GM18858 (cell line): ENCODE measurements at regions not wholly inside any gene's neighbourhood (a gene's known extent, or its start where the extent isn't known, plus 50 kb on each side); places are given as distances from the start of the nearest gene placed in this dataset.

Experiments
- ATAC-seq: cut with Tn5 transposase; IDR thresholded peaks from one replicate; pipeline ENCODE4 v1.9.1; 2021; ENCODE audit not compliant: unreplicated experiment

DNA sequence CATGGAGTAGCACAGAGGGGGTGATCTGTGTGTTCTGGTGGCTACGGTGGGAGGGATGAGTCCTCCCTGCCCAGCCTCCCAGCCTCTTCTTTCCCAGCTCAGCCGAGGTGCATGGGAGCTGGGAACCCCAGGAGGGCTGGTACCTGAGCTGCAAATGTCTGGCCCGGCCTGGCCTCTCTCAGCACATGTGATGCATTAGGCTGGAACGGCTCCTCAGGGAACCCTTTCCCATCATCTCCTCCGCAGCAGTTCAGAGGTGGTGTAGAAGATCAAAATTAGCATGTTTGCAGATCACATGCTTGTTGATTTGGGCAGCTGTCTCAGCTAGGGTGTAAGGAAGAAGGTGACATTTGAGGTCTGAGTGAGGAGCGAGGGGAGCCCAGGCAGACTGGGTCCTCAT lies 126.6 kb downstream of the EMX2 start:
- no peak for ATAC-seq

DNA sequence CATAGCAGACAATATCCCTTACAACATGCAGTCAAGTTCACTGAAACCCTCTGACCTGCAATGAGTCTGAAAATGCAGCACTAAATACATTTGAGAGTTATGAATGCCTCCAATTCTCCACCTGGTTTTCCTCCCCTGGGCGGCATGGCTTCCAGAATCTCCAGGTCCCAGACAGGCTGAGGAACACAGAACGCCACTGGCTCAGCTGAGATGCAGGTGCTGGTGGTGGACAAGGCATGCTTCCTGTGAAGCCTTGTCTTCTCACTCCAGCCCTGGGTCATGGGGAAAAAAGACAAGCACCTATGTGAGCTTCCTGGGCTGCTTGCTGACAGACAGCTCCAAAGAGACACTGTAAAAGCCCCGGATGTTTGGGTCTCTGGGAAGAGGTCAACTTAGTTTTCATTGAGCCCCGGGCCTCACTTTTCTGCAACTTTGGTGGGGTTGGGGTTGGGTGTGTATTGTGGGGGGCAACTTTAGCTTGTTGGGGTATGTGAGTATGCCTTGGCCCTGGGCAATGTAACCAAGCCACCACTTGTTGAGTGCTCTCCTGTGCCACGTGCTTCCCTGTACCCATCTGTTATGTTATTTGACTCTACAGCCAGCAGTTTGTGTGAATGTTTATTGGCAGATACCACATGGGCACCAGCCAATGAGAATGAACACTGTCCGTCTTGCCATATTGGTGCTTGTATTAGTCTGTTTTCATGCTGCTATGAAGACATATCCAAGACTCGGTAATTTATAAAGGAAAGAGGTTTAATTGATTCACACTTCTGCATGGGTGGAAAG lies 127.8 kb downstream of the EMX2 start:
- ATAC-seq: no peak

DNA sequence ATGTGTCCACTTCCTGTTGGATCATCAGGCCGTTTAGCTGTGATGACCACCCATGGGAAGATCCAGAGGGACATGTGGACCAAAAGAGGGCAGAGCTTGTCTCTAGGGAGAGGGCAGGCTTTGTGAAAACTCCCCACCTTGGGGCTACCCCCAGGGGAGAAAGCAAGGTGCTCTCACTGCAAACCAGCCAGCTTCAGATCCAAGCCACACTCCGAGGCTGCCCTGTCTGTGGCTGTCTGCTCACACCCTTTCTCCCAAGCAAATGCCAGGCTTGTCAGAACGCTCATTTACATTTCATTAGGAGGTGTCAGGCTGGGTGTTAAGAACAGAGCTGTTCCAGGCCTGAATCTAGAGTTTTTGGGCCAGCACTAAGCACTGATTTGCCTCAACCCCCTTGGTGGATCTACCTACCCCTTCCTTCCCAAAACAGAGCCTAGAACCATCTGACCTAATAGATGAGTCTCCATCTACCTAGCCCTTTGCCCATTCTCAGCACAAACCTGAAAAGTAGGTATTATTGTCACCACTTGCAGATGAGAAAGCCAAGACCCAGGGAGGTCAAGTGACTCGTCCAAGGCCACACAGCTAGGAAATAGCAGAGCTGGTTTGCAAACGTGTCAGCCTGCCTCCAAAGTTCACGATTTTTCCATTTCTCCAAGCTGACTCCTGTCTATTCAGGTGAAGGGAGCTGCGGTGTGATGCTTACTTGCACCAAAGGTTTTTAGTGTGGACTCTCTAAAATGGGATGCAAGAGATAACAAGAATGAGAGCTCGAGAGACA lies 130.9 kb downstream of the EMX2 start:
- no peak for ATAC-seq

DNA sequence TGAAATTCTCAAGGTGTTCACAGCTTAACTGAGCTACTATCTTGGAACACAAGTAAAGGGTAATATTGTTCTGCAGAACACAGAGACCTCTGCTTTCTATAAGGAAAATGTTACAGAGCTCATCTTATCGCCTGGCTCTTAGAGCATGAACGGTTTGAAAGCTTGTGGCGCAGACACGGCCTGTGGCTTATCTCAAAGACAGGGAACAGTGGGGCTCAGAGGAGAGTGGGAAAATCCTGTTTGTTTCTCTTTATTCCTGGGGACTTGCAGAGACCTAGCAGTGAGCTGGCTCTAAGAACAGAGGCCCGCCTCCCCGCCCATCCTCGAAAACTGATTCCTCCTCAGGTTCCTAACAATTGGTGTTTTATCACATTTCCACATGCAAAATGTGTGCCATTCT lies 131.7 kb downstream of the EMX2 start:
- no peak for ATAC-seq

DNA sequence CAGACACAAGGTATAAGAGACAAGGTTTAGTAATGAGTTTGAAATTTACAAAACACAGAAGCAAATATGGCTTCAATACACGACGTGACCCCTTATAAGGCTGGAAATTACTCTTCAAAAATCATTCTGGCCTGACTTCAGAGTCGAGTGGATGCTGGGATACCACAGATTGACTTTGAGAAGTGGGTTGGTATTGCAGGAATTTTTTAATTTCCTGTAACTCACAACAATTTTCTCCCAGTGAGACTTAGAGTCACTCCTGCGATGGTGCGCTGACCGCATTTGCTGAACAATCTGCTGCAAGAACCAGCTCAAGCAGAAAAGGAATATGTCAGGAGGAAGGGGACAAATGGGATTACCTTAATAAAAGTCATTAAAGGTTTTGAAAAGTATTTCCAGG lies 132.1 kb downstream of the EMX2 start:
- no peak for ATAC-seq

- ATAC-seq: no peak
Measured at GRCh38 chr10:117675514-117676055, 133.0 kb downstream of the EMX2 start.

GRCh38 chr10:117677239-117677638 lies 134.7 kb downstream of the EMX2 start:
- no peak for ATAC-seq

GRCh38 chr10:117677890-117678500 lies 135.4 kb downstream of the EMX2 start:
- ATAC-seq: no peak

DNA sequence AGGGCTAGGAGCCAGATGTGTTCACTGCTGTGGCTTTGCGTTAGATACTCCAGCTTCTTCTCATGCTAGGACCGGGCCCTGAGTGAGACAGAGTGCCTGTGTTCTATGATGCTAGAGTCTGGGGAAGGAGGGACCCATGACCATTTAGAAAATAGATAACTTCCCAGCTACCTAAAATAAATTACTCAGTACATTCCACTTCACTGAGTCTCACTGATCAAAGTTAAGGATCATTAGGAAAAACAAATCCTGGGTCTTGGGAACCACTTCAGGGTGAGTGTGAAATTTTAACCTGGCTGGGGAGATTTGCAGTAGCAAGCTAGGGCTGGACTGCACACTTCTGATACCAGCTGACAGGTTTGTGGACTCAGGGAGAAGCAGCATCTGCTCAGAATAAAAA lies 138.1 kb downstream of the EMX2 start:
- ATAC-seq: no peak

DNA sequence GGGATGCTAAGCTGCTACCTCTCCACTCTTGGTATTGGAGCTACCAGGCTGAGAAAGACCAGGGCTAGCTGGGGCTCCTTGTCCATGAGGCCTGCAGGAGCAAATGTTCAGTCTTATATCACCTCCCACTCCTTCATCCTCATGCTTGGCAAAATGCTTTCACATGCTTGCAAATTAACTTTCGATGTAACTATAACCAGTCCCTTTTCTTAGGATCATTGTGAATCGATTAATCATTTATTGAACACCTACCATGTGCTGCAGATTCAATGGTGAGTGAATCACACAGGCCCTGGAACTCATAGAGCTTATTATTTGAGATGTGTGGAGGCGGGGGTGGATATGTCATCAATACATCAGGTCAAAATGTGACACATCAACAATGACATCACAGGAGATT lies 138.6 kb downstream of the EMX2 start:
- no peak for ATAC-seq

- ATAC-seq: no peak
Measured at GRCh38 chr10:117684046-117684610, 141.6 kb downstream of the EMX2 start.

GRCh38 chr10:117684672-117685211 lies 142.2 kb downstream of the EMX2 start:
- ATAC-seq: no peak

- no peak for ATAC-seq
Measured at GRCh38 chr10:117685431-117685830, 142.9 kb downstream of the EMX2 start.

DNA sequence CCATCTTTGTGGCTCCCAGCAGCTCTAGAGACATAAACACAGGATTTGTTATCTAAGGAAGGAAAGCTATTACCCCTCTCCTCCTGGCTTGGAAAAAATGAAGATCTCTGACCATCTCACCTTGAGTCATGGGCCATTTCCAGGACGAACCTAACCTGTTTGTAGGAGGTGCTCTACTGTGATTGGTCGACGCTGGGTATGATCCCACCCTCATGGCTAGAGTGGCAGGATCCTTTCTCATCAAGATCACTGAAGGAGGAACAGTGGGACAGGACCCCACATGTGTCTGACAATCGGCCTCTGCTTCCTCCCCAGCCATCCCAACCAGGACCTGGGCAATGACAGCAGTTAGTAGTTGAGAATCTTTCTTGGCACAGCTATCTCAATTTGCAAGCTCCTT lies 144.1 kb downstream of the EMX2 start:
- no peak for ATAC-seq

- no peak for ATAC-seq
Measured at GRCh38 chr10:117688358-117688757, 145.8 kb downstream of the EMX2 start.

DNA sequence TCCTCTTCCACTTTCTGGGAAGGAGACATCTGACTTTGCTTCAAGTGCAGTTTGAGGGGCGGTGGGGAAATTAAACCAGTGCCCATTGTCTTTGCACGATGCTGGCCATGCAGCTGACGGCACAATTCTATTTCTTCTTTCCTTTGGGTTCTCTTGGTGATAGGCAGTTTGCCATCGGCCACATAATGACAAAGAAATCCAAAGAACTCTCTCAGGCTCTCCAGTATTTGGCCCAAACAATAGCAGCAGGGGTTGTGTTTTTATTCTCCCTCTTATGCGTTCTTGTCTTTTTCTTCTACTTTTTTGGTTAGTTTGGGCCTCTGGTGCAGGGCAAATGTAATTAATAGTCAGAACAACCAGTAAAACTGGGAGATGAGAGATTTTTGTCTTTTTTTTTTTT lies 147.0 kb downstream of the EMX2 start:
- no peak for ATAC-seq

DNA sequence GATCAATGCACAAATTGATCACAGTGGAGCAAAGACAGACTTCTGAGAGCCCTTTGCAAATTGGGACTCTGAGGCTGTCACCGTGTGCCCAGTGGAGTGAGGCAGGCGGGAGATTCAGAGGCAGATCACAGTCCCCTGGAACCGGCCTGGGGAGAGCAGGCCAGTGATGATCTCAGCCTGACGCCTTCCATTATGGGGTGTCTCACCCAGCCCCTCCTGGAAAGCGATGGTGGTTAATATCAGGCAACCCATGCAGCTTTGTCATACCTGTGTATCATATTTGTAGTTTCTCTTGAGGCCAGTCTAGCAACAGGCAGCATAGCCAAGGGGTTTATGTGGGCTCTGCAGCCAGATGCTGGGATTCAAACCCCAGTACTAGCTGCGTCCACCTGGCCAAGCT lies 147.8 kb downstream of the EMX2 start:
- no peak for ATAC-seq

GRCh38 chr10:117694190-117694589 lies 151.6 kb downstream of the EMX2 start:
- no peak for ATAC-seq

DNA sequence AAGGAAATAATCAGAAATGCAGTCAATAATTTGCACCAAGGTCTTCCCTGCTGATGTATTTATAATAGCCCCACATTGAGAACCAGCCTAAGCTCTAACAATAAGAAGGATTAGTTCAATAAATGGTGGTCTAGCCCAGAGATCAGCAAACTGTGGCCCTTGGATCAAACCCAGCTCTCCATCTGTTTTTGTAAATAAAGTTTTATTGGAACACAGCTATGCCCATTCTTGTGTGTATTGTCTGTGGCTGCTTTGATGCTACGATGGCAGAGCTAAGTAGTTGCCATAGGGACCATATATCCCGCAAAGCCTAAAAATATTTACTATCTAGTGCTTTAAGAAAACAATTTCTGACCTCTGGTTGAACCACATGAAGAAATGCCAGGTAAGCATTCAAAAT lies 154.9 kb downstream of the EMX2 start:
- no peak for ATAC-seq

DNA sequence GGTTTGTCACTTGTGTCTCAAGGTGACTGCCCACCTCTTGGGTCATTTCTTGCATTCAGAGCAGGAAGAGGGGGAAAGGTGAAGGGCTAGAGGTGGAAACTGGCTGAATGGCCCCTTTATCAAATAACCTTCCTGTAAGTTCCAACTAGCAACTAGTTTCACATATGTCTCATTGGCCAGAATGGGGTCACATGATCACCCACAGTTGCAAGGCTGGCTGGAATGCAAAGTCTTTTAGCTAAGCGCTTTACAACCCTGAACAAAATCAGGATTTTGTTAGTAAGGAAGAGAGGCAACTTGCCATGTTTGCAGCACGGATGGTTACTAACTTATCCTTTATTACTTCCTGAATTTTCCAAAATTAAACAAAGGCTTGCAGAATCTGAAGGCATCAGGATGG lies 156.3 kb downstream of the EMX2 start:
- no peak for ATAC-seq

DNA sequence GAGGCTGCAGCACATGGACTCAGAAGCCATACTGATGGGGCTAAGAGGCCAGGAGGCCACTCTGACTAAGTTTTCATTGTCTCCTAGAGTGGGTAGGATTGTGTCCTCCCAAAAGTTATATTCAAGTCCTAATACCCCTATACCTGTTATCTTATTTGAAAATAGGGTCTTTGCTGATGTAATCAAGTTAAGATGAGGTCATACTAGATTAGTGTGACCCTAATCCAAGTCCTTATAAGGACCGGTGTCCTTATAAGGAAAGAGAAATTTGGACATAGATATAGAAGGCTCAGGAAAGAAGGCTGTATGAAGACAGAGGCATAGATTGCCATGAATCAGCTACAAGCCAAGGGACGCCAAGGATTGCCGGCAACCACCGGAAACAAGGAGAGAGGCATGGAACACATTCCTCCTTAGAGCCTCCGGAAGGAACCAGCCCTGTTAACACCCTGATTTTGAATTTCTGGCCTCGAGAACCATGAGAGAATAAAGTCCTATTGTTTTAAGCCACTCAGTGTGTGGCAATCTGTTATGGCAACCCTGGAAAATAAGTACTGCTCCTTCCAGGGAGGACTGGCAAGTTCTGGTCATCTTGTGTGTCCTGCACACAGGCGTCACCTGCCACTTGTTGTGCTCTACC lies 157.0 kb downstream of the EMX2 start:
- no peak for ATAC-seq
